ENCODE measurements at regions not wholly inside any gene's neighbourhood (a gene's known extent, or its start where the extent isn't known, plus 50 kb on each side); places are given as distances from the start of the nearest gene placed in this dataset.

DNA sequence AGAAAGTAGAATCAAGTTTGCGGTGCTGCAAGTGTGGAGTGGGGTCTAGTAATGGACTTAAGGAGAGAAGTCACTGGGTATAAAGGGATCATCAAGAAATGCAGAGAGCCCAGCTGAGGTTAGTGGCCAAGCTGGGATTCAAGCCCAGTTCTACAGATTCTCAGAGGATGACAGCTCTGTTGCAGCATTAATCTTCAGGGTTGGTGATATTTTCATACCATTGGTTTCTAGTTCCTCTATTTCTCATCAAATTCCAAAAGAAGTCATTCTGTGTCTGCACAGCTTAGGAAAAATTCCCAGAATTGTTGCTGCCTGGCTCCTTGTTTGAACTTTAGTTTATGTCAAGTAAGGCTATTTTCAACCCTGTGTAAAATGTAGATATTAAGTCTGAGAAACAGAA, 169.5 kb upstream of the NTF3 start:
- ATAC-seq: no peak
- TF ChIP-seq, protein P1, sequence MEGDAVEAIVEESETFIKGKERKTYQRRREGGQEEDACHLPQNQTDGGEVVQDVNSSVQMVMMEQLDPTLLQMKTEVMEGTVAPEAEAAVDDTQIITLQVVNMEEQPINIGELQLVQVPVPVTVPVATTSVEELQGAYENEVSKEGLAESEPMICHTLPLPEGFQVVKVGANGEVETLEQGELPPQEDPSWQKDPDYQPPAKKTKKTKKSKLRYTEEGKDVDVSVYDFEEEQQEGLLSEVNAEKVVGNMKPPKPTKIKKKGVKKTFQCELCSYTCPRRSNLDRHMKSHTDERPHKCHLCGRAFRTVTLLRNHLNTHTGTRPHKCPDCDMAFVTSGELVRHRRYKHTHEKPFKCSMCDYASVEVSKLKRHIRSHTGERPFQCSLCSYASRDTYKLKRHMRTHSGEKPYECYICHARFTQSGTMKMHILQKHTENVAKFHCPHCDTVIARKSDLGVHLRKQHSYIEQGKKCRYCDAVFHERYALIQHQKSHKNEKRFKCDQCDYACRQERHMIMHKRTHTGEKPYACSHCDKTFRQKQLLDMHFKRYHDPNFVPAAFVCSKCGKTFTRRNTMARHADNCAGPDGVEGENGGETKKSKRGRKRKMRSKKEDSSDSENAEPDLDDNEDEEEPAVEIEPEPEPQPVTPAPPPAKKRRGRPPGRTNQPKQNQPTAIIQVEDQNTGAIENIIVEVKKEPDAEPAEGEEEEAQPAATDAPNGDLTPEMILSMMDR (IDR thresholded peaks at IDR 0.05): no peak
- Histone ChIP-seq H3K36me3 (replicated peaks in 1 of 2; ENCODE audit: insufficient read depth in 1 of 2, low read depth in 2 of 2) (no peaks in the 10 kb centered on the region), H3K9me3 (no peaks in the 10 kb centered on the region), H3K27me3 (no peaks in the 10 kb centered on the region), H3K27ac (no peak overlapping the region), H3K4me1 (no peaks in the 10 kb centered on the region), H3K4me3 (no peak overlapping the region)
- DNase-seq: no peak
- intact Hi-C loops (cut with DNase I): no loop called here
- 77 to 100% methylated on average over 1 of the region's 1 CpG for WGBS, 2 donors

DNA sequence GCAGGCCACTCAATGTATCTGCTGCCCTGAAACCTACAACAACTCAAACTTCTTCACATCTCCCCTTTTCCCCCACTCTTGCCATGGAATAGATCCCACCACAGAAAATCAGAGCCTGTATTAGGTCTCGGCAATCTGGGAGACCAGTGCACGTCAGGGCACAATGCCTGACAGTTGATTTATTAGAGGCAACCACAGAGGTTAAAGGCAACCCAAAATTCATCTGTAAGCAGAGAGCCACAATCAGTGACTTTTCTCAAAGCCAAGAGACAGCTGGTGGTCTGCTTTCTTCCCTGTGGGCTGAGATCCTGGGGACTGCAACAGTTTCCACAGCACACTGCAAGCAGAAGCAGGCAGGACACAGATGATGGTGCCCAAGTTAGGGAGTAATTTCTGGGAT, 169.0 kb upstream of the NTF3 start:
- 20 to 39% methylated on average over 2 of the region's 2 CpGs for WGBS, 2 donors
- Histone ChIP-seq H3K4me3 (no peak overlapping the region), H3K36me3 (replicated peaks in 1 of 2; ENCODE audit: insufficient read depth in 1 of 2, low read depth in 2 of 2) (no peaks in the 10 kb centered on the region), H3K27ac (no peak overlapping the region), H3K27me3 (no peaks in the 10 kb centered on the region), H3K9me3 (no peaks in the 10 kb centered on the region), H3K4me1 (no peaks in the 10 kb centered on the region)
- DNase-seq (no peak), ATAC-seq (no peak)
- intact Hi-C loops (cut with DNase I): no loop called here
- TF ChIP-seq, protein P1 (IDR thresholded peaks at IDR 0.05): no peak
- no peak for TF ChIP-seq POLR2A (IDR thresholded peaks at IDR 0.05)

DNA sequence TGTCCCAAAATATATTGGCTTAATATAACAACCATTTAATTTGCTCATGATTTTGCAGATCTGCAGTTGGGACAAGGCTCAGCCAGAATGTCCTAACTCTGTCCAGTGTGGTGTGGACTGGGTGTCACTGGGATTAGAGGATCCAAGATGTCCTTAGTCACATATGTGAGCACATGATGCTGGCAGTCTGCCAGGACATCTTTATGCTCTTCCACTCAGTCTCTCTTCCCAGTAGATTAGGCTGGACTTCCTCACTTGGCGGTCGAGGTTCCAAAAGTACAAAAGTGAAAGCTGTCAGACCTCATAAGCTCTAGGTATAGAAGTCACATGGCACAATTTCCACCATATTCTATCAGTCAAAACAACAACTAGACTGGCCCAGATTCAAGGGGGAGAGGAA, 167.9 kb upstream of the NTF3 start:
- Histone ChIP-seq H3K9me3 (no peaks in the 10 kb centered on the region), H3K27ac (no peak overlapping the region), H3K36me3 (replicated peaks in 1 of 2; ENCODE audit: insufficient read depth in 1 of 2, low read depth in 2 of 2) (no peaks in the 10 kb centered on the region), H3K27me3 (no peaks in the 10 kb centered on the region), H3K4me3 (no peak overlapping the region), H3K4me1 (no peaks in the 10 kb centered on the region)
- no peak for ATAC-seq
- TF ChIP-seq, protein P1 (IDR thresholded peaks at IDR 0.05): no peak
- no peak for TF ChIP-seq POLR2A (IDR thresholded peaks at IDR 0.05)
- no peak for DNase-seq
- WGBS, 2 donors: 79 to 80% methylated on average over 2 of the region's 2 CpGs
- intact Hi-C loops (cut with DNase I): no loop called here

DNA sequence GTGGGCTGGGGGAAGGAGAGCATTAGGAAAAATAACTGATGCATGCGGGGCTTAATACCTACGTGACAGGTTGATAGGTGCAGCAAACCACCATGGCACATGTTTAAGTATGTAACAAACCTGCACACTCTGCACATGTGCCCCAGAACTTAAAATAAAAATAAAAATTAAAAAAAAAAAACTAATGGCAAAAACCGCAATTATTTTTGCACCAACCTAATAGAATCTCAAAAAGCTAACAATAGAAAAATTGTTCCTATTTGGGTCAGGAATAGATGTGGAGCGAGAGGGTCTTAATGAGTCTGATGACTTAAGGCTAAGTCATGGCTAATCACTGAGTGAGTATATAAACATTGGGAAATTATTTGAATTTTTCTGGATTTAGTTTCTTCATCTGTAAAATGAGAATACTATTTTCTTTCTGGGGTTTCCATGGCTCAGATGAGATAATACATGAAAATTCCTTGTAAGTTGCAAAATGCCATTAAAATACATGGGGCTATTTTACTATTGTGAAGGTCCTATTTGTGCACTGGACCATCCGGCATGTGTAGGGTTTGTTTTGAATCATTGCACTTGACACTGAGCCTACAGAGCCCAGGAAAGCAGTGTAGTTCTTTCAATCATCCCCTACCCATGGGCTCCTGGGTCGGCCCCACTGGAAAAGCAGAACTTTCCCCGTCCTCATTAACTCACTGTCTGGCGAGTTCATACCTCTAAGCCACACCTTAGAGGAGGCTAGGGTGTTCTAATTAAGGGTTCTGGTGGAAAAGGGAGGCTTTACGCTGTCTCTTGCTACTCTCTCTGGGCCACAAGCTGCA, 164.1 kb upstream of the NTF3 start:
- Histone ChIP-seq H3K27me3 (no peaks in the 10 kb centered on the region), H3K9me3 (no peaks in the 10 kb centered on the region), H3K4me1 (no peaks in the 10 kb centered on the region), H3K4me3 (no peak overlapping the region), H3K27ac (no peak overlapping the region), H3K36me3 (replicated peaks in 1 of 2; ENCODE audit: insufficient read depth in 1 of 2, low read depth in 2 of 2) (no peaks in the 10 kb centered on the region)
- 69 to 72% methylated on average over 9 of the region's 9 CpGs for WGBS, 2 donors
- ATAC-seq (no peak), DNase-seq (no peak)
- no peak for TF ChIP-seq POLR2A (IDR thresholded peaks at IDR 0.05)
- TF ChIP-seq, protein P1 (IDR thresholded peaks at IDR 0.05): no peak
- intact Hi-C loops (cut with DNase I): no loop called here
